Caco-2 (cell line): ENCODE measurements at regions not wholly inside any gene's neighbourhood (a gene's known extent, or its start where the extent isn't known, plus 50 kb on each side); places are given as distances from the start of the nearest gene placed in this dataset.
"Not testable (repeated sequence)": the region's sequence is repeated elsewhere in the genome, so short reads cannot be mapped to it uniquely, and the experiment has no call there.

Experiments used
- BruUV-seq: library from RNA; stranded (reverse); fragments of 400-500 nt; replicated peaks from 2 replicates; lab custom pipeline; 2021; lab: Mats Ljungman, UMichigan
- CTCF ChIA-PET: fragments of 300-600 bp; sonication (Branson Sonifier 250); formaldehyde crosslinking; loops from one replicate; lab custom pipeline; 2022; ENCODE audit warnings: antibody characterized with exemption; lab: Charles Lee
- POLR2A ChIA-PET: fragments of 300-600 bp; sonication (Branson Sonifier 250); formaldehyde crosslinking; loops from one replicate; lab custom pipeline; 2022; ENCODE audit warnings: antibody characterized with exemption; lab: Charles Lee
- DNase-seq, 2 experiments: peaks; one replicate each; pipeline versions ENCODE4 v3.0.0 to v3.0.0-alpha.2; 2020 to 2022
- H3K27me3 ChIP-seq: replicated peaks from 2 replicates; pipeline ENCODE4 v1.6.0; 2011; ENCODE audit warnings: low read length; ENCODE audit not compliant: control insufficient read depth, insufficient read depth
- H3K36me3 ChIP-seq: 2 replicates; pipeline ENCODE4 v1.5.1; 2011; ENCODE audit warnings: low read length; ENCODE audit not compliant: control insufficient read depth, insufficient read depth
- H3K4me1 ChIP-seq: fragments of 250-450 bp; sonication (Bioruptor Pico); 2 replicates; pipeline ENCODE4 v1.5.1; 2020; ENCODE audit warnings: mild to moderate bottlenecking
- H3K4me3 ChIP-seq: 2 replicates; pipeline ENCODE4 v1.5.1; 2011; ENCODE audit warnings: low read depth, mild to moderate bottlenecking, control low read depth, low read length
- H3K9me3 ChIP-seq: fragments of 250-450 bp; sonication (Bioruptor Pico); 2 replicates; pipeline ENCODE4 v1.5.1; 2020; ENCODE audit warnings: mild to moderate bottlenecking, moderate library complexity
- H3K27ac Mint-ChIP-seq: one replicate; pipeline ENCODE4 v1.8.0; 2022; ENCODE audit warnings: mixed read lengths; ENCODE audit not compliant: unreplicated experiment
- H3K27me3 Mint-ChIP-seq: one replicate; pipeline ENCODE4 v1.8.0; 2022; ENCODE audit warnings: mixed read lengths; ENCODE audit not compliant: insufficient read depth, unreplicated experiment
- H3K36me3 Mint-ChIP-seq: one replicate; pipeline ENCODE4 v1.8.0; 2022; ENCODE audit warnings: mild to moderate bottlenecking, mixed read lengths; ENCODE audit not compliant: insufficient read depth, unreplicated experiment
- H3K4me1 Mint-ChIP-seq: one replicate; pipeline ENCODE4 v1.8.0; 2022; ENCODE audit warnings: low read depth, mixed read lengths; ENCODE audit not compliant: unreplicated experiment
- H3K4me3 Mint-ChIP-seq: one replicate; pipeline ENCODE4 v1.8.0; 2022; ENCODE audit warnings: mild to moderate bottlenecking, moderate library complexity, mixed read lengths; ENCODE audit not compliant: unreplicated experiment
- H3K9me3 Mint-ChIP-seq: one replicate; pipeline ENCODE4 v1.8.0; 2022; ENCODE audit warnings: mixed read lengths; ENCODE audit not compliant: unreplicated experiment
- intact Hi-C: fragments of 100-400 bp; cut with micrococcal nuclease; formaldehyde crosslinking; loops from one replicate; pipeline ENCODE4 v1.10.0; 2022; ENCODE audit not compliant: unreplicated experiment
- TF ChIP-seq, protein P1 (sequence below), 2 experiments: fragments of 200-600 bp in 1 of 2; IDR thresholded peaks; 1 replicate in 1 of 2; 2 replicates in 1 of 2; pipeline versions ENCODE4 v1.5.1 to v1.8.0; 2011 to 2022; ENCODE audit warnings: antibody characterized with exemption in 1 of 2, control low read depth in 1 of 2, inconsistent platforms in 1 of 2, low read depth in 1 of 2, low read length in 1 of 2, mild to moderate bottlenecking in 1 of 2, moderate library complexity in 1 of 2; ENCODE audit not compliant: insufficient read depth in 1 of 2, severe bottlenecking in 1 of 2, unreplicated experiment in 1 of 2

- Mint-ChIP-seq H3K9me3 (peaks cover 10% of the 10 kb centered on the region), H3K27ac (no peak overlapping the region), H3K36me3 (no peaks in the 10 kb centered on the region), H3K4me1 (peaks cover 14% of the 10 kb centered on the region), H3K4me3 (no peak overlapping the region), H3K27me3 (no peaks in the 10 kb centered on the region)
- H3K36me3 ChIP-seq, result no peaks in the 10 kb centered on the region
- intact Hi-C loops, result loop anchor here (10.0 kb wide), 1 partner anchor 119 kb away; no protein-coding TSS in a partner anchor
- H3K4me3 ChIP-seq, result no peak overlapping the region
- peaks cover 9% of the 10 kb centered on the region; the same call in 1 of the 2 replicates for H3K4me1 ChIP-seq
- no peaks in the 10 kb centered on the region for H3K9me3 ChIP-seq
- ChIA-PET CTCF (no interaction called here), POLR2A (no interaction called here)
- no peak for DNase-seq
- H3K27me3 ChIP-seq, result no peaks in the 10 kb centered on the region
- TF ChIP-seq, protein P1, sequence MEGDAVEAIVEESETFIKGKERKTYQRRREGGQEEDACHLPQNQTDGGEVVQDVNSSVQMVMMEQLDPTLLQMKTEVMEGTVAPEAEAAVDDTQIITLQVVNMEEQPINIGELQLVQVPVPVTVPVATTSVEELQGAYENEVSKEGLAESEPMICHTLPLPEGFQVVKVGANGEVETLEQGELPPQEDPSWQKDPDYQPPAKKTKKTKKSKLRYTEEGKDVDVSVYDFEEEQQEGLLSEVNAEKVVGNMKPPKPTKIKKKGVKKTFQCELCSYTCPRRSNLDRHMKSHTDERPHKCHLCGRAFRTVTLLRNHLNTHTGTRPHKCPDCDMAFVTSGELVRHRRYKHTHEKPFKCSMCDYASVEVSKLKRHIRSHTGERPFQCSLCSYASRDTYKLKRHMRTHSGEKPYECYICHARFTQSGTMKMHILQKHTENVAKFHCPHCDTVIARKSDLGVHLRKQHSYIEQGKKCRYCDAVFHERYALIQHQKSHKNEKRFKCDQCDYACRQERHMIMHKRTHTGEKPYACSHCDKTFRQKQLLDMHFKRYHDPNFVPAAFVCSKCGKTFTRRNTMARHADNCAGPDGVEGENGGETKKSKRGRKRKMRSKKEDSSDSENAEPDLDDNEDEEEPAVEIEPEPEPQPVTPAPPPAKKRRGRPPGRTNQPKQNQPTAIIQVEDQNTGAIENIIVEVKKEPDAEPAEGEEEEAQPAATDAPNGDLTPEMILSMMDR (IDR thresholded peaks at IDR 0.05; ENCODE audit: insufficient read depth in 1 of 2, low read depth in 1 of 2, low read length in 1 of 2, severe bottlenecking in 1 of 2, unreplicated experiment in 1 of 2), result no peak
- BruUV-seq, result no TSS peak
These were observed 124.3 kb downstream of the PCDH10 start for GRCh38 chr4:133273401-133273800.

DNA sequence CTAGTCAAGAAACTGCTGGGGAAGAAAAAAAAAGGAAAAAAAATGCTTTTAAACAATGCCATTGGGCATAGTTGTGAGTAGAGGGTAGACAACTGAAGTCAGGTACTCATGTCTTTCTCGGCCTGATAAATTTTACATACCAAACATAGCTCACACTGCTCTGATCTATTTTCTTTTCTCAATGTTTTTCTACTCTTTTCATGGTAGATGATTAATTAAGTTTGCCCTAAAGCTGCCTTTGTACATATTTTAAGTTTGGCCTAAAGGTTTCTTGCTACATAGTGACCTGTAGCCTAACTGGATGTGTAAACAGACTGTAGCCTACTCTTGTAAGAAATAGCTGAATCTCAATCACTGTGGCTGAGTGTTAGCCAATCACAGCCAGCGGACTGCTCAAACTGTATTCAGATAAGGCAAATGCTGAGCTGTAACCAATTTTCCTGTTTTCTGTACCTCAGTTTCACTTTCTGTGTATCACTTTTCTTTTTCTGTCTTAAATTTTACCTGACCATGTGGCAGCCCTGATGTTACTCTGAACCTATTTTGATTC lies 121.0 kb downstream of the PCDH10 start:
- H3K27me3 ChIP-seq, result no peaks in the 10 kb centered on the region
- H3K36me3 ChIP-seq, result no peaks in the 10 kb centered on the region
- TF ChIP-seq, protein P1 (IDR thresholded peaks at IDR 0.05; ENCODE audit: insufficient read depth in 1 of 2, low read depth in 1 of 2, low read length in 1 of 2, severe bottlenecking in 1 of 2, unreplicated experiment in 1 of 2), result no peak
- no peaks in the 10 kb centered on the region for H3K9me3 Mint-ChIP-seq
- no peak overlapping the region for H3K4me3 ChIP-seq
- no TSS peak for BruUV-seq
- CTCF ChIA-PET, result no interaction called here
- H3K4me1 Mint-ChIP-seq, result peaks cover 14% of the 10 kb centered on the region
- POLR2A ChIA-PET, result no interaction called here
- intact Hi-C loops, result loop anchor here (10.0 kb wide), 1 partner anchor 115 kb away; no protein-coding TSS in a partner anchor
- peaks cover 9% of the 10 kb centered on the region; the same call in 1 of the 2 replicates for H3K4me1 ChIP-seq
- no peaks in the 10 kb centered on the region for H3K36me3 Mint-ChIP-seq
- peak in 1 of 2 experiments; percentile 32 for DNase-seq
- no peak overlapping the region for H3K27ac Mint-ChIP-seq
- no peak overlapping the region for H3K4me3 Mint-ChIP-seq
- no peaks in the 10 kb centered on the region for H3K27me3 Mint-ChIP-seq
- H3K9me3 ChIP-seq, result no peaks in the 10 kb centered on the region

DNA sequence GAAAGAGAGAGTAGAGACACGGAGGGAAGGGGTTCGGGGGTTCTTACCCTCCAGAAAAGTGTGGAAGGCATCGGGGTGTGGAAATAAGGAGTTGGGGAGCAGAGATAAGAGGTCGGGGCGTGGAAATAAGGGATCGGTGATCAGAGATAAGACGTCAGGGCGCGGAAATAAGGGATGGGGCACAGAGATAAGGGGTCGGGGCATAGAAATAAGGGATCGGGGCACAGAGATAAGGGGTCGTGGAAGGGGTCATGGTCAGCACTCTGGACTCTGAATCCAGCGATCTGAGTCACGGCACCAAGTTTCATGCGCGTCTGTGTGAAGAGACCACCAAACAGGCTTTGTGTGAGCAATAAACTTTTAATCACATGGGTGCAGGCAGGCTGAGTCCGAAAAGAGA lies 119.1 kb downstream of the PCDH10 start:
- TF ChIP-seq, protein P1 (IDR thresholded peaks at IDR 0.05; ENCODE audit: insufficient read depth in 1 of 2, low read depth in 1 of 2, low read length in 1 of 2, severe bottlenecking in 1 of 2, unreplicated experiment in 1 of 2), result no peak
- Histone ChIP-seq H3K4me3 (no peak overlapping the region), H3K36me3 (no peaks in the 10 kb centered on the region), H3K27me3 (no peaks in the 10 kb centered on the region), H3K4me1 (peaks cover 9% of the 10 kb centered on the region; the same call in 1 of the 2 replicates), H3K9me3 (no peaks in the 10 kb centered on the region)
- intact Hi-C loops, result no loop called here
- POLR2A ChIA-PET, result no interaction called here
- CTCF ChIA-PET, result no interaction called here
- DNase-seq, result no peak
- H3K36me3 Mint-ChIP-seq, result no peaks in the 10 kb centered on the region
- peaks cover 14% of the 10 kb centered on the region for H3K4me1 Mint-ChIP-seq
- H3K27ac Mint-ChIP-seq, result no peak overlapping the region
- H3K9me3 Mint-ChIP-seq, result no peaks in the 10 kb centered on the region
- no TSS peak for BruUV-seq
- no peaks in the 10 kb centered on the region for H3K27me3 Mint-ChIP-seq
- no peak overlapping the region for H3K4me3 Mint-ChIP-seq

- H3K27me3 ChIP-seq, H3K27ac Mint-ChIP-seq, H3K4me1 ChIP-seq, H3K4me3 Mint-ChIP-seq, CTCF ChIA-PET, H3K27me3 Mint-ChIP-seq, H3K9me3 Mint-ChIP-seq, H3K36me3 Mint-ChIP-seq, H3K4me3 ChIP-seq, intact Hi-C loops, H3K36me3 ChIP-seq, DNase-seq, H3K9me3 ChIP-seq, POLR2A ChIA-PET, BruUV-seq: not testable (repeated sequence)
- H3K4me1 Mint-ChIP-seq, result peaks cover 14% of the 10 kb centered on the region
These were observed 118.4 kb downstream of the PCDH10 start for GRCh38 chr4:133267506-133267905.

DNA sequence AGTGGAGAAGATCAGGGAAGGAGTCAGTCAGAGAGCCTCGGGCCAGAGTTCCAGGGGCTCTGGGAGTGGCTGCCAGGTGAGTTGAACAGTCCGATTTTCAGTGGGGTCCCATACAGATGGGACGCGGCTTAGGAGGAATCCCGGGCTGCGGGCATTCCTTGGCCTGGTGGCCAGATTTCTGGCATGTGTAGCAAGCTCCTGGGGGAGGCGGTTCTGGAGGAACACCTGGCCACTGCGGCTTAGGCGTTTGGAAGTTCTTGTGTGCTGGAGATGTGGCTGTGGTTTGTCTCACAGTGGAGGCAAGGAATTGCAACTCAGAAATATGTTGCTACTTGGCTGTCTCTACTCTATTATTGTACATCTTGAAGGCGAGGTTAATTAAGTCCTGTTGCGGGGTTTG lies 117.9 kb downstream of the PCDH10 start:
- BruUV-seq, H3K4me3 Mint-ChIP-seq, H3K27ac Mint-ChIP-seq, CTCF ChIA-PET, H3K9me3 ChIP-seq, H3K4me3 ChIP-seq, POLR2A ChIA-PET, intact Hi-C loops, H3K27me3 ChIP-seq, H3K4me1 ChIP-seq, H3K27me3 Mint-ChIP-seq, H3K36me3 ChIP-seq, H3K9me3 Mint-ChIP-seq, DNase-seq, H3K36me3 Mint-ChIP-seq: not testable (repeated sequence)
- H3K4me1 Mint-ChIP-seq, result peaks cover 14% of the 10 kb centered on the region
